HG03442 (cell line): ENCODE measurements at regions not wholly inside any gene's neighbourhood (a gene's known extent, or its start where the extent isn't known, plus 50 kb on each side); places are given as distances from the start of the nearest gene placed in this dataset.

Experiments
- ATAC-seq: cut with Tn5 transposase; IDR thresholded peaks from one replicate; pipeline ENCODE4 v1.9.1; 2021; ENCODE audit warnings: mild to moderate bottlenecking, moderate library complexity; ENCODE audit not compliant: unreplicated experiment

- ATAC-seq, result no peak
Observed at GRCh38 chr6:144335311-144335861, 50.3 kb downstream of the UTRN start.

- ATAC-seq, result peak; percentile 67
Observed at GRCh38 chr6:144335914-144336313, 50.8 kb downstream of the UTRN start.

- ATAC-seq, result no peak
Observed at GRCh38 chr6:144336900-144337299, 51.8 kb downstream of the UTRN start.

GRCh38 chr6:144338474-144338873 lies 53.3 kb downstream of the UTRN start:
- ATAC-seq, result no peak

- no peak for ATAC-seq
Observed at GRCh38 chr6:144338951-144339700, 54.0 kb downstream of the UTRN start.

- ATAC-seq, result no peak
Observed at GRCh38 chr6:144339859-144340452, 54.8 kb downstream of the UTRN start.

GRCh38 chr6:144340541-144341371 lies 55.6 kb downstream of the UTRN start:
- ATAC-seq, result no peak

- ATAC-seq, result peak; percentile 55
Observed at GRCh38 chr6:144341831-144342527, 56.8 kb downstream of the UTRN start.

GRCh38 chr6:144343701-144344428 lies 58.7 kb downstream of the UTRN start:
- peak; percentile 39 for ATAC-seq

GRCh38 chr6:144344646-144345045 lies 59.5 kb downstream of the UTRN start:
- ATAC-seq, result peak; percentile 36

GRCh38 chr6:144345451-144345850 lies 60.3 kb downstream of the UTRN start:
- ATAC-seq, result no peak

- no peak for ATAC-seq
Observed at GRCh38 chr6:144346719-144347447, 61.7 kb downstream of the UTRN start.

GRCh38 chr6:144347448-144347759 lies 62.3 kb downstream of the UTRN start:
- no peak for ATAC-seq

- no peak for ATAC-seq
Observed at GRCh38 chr6:144347933-144348332, 62.8 kb downstream of the UTRN start.

GRCh38 chr6:144349690-144350527 lies 64.8 kb downstream of the UTRN start:
- no peak for ATAC-seq

- ATAC-seq, result no peak
Observed at GRCh38 chr6:144350528-144350880, 65.4 kb downstream of the UTRN start.

GRCh38 chr6:144351379-144352127 lies 66.4 kb downstream of the UTRN start:
- no peak for ATAC-seq

GRCh38 chr6:144352331-144352730 lies 67.2 kb downstream of the UTRN start:
- peak; percentile 23 for ATAC-seq
